RWPE1 (cell line): ENCODE measurements at regions not wholly inside any gene's neighbourhood (a gene's known extent, or its start where the extent isn't known, plus 50 kb on each side); places are given as distances from the start of the nearest gene placed in this dataset.
A peak's percentile ranks its signal among the peaks of the same experiment; 100 is the strongest.

Source experiments
- CTCF ChIA-PET: fragments of 350-600 bp; sonication (Branson Sonifier 250); formaldehyde crosslinking; extraction: SDS; loops from one replicate; lab custom pipeline; 2021; lab: Yijun Ruan, JAX
- POLR2A ChIA-PET: fragments of 400-600 bp; formaldehyde crosslinking; extraction: SDS; loops from one replicate; lab custom pipeline; 2020; ENCODE audit warnings: antibody characterized with exemption; ENCODE audit not compliant: low non-redundant PET; lab: Yijun Ruan, JAX
- DNase-seq: peaks from one replicate; pipeline ENCODE4 v3.0.0; 2012; ENCODE audit warnings: low spot score
- H3K27ac ChIP-seq: fragments of 450-650 bp; 2 replicates; pipeline ENCODE4 v1.5.1; 2017
- TF ChIP-seq, protein P1 (sequence below): fragments of 450-650 bp; conservative IDR thresholded peaks from 2 replicates; pipeline ENCODE4 v1.5.1; 2017; ENCODE audit warnings: low read depth, mild to moderate bottlenecking

DNA sequence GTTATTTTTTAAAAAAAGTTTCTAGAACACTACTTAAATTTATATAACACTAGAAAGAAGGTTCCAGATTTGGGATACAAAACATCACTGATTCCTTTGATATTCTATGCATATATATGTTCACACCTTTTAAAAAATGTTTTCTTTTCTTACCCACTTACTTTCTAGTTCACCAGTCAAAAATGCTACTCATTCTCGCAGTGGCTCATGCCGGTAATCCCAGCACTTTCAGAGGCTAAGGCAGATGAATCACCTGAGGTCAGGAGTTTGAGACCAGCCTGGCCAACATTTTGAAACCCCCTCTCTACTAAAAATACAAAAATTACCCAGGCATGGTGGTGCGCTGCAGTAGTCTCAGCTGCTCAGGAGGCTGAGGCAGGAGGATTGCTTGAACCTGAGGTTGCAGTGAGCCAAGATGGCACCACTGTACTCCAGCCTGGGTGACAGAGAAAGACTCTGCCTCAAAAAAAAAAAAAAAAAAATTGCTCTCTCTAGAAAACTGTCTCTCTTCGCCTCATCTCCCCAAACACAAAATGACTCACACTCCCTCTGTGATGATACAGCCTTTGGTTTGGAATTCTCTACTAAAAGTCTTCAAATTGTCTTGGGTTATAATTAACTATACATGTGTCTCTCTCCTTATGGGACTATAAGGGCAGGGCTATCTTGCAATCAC is 52.6 kb upstream of the TGFBR2 start:
- no peak for DNase-seq
- CTCF ChIA-PET, result no interaction called here
- POLR2A ChIA-PET, result no interaction called here
- TF ChIP-seq, protein P1, sequence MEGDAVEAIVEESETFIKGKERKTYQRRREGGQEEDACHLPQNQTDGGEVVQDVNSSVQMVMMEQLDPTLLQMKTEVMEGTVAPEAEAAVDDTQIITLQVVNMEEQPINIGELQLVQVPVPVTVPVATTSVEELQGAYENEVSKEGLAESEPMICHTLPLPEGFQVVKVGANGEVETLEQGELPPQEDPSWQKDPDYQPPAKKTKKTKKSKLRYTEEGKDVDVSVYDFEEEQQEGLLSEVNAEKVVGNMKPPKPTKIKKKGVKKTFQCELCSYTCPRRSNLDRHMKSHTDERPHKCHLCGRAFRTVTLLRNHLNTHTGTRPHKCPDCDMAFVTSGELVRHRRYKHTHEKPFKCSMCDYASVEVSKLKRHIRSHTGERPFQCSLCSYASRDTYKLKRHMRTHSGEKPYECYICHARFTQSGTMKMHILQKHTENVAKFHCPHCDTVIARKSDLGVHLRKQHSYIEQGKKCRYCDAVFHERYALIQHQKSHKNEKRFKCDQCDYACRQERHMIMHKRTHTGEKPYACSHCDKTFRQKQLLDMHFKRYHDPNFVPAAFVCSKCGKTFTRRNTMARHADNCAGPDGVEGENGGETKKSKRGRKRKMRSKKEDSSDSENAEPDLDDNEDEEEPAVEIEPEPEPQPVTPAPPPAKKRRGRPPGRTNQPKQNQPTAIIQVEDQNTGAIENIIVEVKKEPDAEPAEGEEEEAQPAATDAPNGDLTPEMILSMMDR, result no peak
- peak overlapping the region; percentile 39; the same call in 1 of the 2 replicates for H3K27ac ChIP-seq

DNA sequence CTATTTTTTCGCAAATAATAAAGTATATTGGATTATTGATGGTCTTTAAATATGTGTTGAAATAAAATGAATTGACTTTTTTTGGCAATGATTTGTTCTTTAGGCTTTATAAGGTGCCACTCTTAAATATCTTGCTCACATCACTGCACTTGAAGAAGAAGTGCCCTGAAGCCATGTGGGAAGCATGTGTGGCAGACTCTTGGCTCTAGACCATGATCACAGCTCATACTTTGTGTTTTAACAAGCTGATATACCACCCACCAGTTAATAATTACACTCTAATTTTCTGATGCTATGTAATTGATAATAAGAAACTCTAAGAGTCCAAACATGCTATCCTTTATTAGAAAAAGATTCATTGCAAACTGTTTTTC is 52.1 kb upstream of the TGFBR2 start:
- no peak for DNase-seq
- ChIA-PET POLR2A (no interaction called here), CTCF (no interaction called here)
- no peak overlapping the region for H3K27ac ChIP-seq
- TF ChIP-seq, protein P1, result no peak

DNA sequence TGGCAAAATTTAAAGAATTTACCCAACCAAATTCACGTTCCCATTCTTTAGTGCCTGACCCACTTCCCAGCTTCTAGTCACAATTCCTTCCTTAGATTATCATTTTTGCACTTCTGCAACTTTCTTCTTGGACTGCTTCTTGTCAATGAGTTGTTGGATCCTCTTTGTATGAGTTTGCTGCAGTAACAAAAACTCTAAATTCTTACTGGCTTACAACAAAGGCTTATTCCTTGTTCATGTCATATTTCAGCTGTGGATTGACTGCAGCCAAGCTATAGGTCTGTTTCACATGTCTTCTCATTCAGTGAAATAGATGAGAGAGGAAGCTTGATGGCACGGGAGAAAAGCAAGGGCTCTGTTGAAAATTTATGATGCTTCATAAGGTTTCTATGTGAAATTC is 50.4 kb upstream of the TGFBR2 start:
- H3K27ac ChIP-seq, result no peak overlapping the region
- ChIA-PET CTCF (no interaction called here), POLR2A (no interaction called here)
- DNase-seq, result no peak
- TF ChIP-seq, protein P1, result no peak
